Activated CD4-positive, alpha-beta T cell treated with anti-CD3 and anti-CD28 coated beads for 48 hours (primary cell): ENCODE measurements at regions not wholly inside any gene's neighbourhood (a gene's known extent, or its start where the extent isn't known, plus 50 kb on each side); places are given as distances from the start of the nearest gene placed in this dataset.

Experiments used
- DNase-seq: peaks from one replicate; pipeline ENCODE4 v3.0.0-alpha.2; 2020

DNA sequence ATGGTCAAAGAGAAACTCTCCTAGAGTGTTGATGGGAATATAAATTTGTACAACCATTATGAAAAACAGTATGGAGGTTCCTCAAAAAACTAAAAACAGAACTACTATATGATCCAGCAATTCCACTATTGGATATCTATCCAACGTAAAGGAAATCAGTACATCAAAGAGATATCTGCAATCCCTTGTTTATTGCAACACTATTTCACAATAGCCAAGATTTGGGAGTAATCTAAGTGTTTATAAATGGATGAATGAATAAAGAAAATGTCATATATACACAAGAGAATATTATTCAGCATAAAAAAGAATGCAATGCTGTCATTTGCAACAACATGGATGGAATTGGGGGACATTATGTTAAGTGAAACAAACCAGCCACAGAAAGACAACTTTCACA, 1118.1 kb upstream of the PRKX start:
- no peak for DNase-seq

DNA sequence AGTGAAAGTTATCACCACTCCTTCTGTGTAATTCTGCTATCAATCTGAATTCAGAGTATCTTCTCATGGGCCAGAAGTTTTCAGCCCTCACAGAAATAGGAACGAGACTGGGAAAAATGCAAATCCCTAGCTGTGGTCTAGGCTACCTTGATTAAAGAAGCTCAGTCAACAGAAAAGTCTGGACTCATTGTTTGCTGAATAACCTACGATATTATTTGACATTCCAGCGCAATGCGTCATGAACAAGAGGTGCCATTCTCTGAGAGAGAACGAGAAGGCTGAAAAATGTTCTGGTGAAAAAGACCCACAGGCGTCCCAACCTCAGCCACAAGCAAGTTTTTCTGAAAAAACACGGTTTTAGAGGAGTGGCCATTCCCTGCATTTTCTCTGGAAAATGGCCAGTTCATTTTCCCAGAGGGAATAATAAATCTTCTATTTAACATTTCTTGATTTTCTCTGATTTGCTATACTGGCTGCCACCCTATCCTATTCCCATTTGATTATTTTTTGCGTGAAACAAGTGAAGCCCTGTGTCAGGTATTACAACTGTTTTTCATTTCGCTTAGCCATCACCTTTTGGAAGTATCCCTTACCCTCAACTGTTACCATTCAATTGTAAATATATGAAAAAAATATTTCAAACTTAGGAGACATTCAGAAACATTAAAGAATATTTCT, 1117.6 kb upstream of the PRKX start:
- DNase-seq, result no peak

DNA sequence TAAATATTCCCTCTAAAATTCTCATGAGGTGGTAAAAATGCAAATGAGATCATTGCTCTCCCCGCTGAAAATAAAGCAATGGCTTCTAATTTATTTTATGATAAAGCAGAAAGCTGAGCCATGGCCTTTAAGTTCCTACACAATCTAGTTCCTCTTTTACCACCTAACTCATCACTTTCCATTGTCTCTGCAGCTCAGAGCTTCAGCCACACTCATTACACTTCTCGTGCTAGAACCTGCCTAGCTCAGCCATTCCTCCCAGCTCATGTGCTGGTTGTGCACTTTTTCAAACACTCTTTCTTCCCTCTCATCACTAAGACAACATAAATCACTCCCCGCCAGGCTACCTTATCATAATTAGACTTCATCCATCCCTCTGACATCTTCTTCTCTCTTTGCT, 1112.1 kb upstream of the PRKX start:
- DNase-seq, result no peak

DNA sequence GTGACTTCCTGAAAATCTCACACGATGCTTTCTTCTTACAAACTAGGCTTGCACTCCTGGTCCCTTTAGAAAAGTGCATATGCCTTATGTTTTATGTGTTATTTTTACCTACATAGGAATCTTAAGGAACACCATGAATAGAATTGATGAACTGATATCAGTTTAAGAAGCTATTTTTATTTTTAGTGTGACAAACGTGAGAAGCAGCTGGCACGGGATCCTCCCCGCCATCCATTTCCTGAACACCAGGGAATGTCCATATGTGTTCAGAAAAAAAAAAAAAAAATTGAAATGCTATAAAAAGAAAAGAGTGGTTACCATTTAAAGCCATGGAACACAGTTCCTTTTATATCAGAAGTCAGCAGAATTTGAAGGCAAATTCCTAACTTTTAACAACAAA, 1096.1 kb upstream of the PRKX start:
- no peak for DNase-seq

DNA sequence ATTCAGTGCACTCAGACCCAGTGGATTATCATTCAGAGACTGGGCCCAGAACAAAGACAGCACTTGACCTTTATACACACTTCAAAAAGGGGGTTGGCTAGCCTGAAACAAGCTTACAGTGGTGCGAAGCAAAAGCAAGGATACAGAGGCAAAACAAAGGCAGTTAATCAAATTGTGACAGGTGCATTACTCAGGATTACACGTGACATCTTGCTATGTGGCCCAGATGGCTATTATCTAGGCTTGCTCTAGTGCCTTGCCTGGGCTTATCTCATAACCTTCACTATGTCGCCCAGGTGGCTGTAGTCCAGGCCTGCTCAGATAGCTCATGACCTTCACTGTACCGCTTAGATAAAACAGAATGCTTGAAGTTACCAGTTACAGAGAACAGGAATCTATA, 1092.1 kb upstream of the PRKX start:
- no peak for DNase-seq

DNA sequence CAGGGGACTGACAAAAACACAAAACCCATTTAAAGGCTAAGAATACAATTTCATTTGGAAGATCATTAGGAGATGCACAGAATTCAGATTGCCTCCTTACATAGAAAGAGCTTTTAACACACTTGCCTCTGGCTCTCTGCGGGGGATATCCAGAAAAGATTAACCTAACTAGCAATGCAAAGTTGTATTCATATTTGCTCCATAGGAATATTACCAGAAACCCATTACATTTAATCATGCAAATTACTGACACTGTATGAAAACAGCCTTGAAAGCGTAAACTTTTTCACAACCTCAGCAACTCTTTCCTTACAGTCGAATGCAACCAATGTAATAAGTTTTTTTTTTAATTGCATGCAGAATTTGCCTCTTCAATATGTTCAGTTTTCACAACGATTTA, 1087.3 kb upstream of the PRKX start:
- no peak for DNase-seq

DNA sequence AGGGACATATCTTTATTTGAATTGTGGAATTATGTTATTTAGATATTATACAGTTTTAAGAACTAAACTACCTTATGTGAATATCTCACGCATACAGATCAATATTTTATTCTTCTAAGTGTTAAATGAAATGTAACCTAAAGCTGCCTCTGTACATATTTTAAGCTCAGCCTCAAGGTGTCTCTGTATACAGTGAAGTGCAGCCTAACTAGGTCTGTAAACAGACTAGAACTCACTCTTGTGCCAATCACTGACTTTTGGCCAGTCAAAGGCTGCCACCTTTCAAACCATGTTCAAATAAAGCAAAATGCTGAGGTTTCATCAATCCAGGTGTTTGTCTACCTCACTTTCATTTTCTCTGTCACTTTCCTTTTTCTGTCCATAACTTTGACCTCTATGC, 1074.5 kb upstream of the PRKX start:
- no peak for DNase-seq

DNA sequence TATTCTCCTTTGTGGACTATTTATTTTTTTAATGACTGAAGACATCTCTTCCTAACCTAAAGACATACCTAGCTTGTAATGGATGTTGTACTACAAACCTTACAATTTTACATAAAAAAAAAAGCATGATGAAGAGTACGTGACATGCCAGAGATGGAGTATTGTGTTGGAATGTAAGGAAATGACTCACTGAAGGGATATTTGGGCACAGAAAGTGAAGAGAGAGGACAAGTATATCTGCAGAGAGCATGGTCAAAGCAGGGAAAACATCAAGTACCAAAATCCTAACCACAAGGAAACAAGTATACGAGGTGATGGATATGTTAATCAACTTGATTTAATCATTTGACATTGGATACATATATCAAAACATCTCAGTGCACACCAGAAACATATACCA, 1051.4 kb upstream of the PRKX start:
- no peak for DNase-seq

DNA sequence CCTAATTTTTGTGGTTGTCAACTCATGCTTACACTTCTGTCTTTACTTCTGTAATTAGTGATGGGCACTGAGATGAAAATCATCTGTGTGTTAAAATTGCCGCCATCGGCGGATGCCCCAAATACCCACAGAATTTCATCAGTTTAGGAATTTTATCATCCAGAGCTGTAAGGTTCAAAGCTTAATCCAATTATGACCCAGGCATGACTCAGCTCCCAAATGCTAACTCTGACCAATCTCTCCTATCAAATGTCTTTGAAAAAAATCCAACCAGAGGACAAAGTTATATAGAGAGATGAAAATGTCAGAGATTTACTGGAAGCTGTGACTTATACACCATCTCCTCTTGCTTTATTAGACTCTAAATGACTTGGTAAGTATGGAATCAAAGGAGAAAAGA, 1048.7 kb upstream of the PRKX start:
- DNase-seq, result no peak

DNA sequence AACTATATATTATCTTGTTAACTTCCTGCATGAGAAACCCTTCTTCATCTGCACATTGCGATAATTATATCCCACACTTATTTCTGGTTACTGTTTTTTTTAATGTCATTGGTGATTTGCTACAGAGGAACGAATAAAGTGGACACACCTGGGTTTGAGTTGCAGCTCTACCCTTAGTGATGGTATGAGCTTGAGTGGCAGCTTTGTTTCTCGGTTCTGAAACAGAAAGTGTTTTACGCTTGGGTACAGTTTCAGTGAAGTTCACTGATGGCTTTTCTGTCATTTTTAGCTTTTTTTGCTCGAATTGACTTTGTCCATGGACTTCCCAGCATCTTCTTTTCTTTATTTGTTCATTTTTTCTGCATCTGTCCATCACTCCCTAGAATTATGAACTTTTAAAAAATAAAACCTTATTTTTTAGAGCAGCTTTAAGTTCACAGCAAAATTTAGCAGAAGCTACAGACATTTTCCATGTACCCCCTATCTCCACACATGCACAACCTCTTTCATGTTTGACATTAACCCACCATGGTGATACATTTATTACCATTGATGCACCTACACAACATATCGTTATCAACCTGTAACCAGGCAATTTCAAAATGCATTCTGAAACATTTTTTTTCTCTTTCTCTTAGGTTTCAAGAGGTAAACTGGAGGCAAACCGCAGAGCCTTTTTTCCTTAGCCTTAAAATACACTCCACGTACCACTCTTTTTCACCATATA, 1041.6 kb upstream of the PRKX start:
- no peak for DNase-seq

DNA sequence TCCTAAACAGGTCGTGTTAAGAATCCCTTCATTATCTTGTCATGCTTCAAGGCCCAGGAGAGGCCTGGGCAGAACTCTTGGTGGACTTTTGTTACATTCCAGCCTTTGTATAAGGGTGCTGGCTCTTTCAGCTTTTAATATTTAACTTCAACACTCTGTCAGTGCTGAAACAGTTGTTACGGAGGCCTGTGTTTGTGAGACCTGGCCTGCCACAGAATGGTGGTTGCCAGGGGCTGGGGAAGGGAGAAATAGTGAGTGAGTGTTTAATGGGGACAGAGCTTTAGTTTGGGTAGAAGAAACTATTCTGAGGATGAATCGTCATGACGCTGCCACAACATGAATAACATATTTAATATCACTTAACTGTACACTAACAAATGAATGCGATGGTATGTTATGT, 1027.6 kb upstream of the PRKX start:
- no peak for DNase-seq

DNA sequence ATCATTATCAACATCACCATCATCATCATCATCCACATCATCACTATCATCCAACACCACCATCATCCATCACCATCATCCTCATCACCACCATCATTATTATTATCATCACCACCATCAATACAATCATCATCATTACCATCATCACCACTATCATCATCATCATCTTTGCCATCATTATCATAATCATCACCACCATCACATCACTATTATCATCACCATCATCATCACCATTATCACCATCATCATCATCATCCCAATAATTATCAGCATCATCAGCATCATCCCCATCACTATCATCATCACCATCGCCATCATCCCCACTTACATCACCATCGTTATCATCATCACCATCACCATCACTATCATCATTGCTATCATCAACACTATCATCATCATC, 1021.9 kb upstream of the PRKX start:
- no peak for DNase-seq

DNA sequence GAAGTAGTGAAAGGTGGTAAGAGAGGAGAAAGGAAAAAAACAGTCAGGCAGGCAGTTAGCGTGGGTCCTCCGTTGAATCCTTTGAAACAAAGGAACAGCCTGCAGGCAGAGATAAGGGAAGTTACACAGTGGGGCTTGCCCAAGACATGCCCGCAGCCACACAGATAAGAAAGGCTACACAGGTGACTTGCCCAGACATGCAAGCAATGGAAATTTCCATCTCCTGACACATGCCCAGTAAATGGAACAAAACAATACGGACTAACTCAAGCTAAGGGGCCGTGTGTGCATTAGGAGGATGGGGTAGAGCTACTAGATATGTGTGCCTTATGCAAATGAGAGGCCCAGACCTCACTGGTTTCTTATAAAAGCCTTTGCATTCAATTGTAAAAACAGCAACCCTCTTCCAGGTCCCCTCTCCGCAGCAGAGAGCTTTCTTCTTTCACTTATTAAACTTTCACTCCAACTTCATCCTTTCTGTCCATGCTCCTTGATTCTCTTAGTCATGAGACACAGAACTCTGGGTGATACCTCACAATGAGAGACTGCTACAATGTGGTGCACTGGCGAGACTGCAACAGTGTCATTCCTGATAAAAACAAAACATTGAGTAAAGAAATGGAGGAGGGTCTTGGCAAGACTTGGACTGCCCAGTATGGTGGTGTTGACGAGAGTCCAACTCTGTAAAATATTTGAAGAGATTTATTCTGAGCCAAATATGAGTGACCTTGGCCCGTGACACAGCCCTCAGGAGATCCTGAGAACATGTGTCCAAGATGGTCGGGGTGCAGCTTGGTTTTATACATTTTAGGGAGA, 997.4 kb upstream of the PRKX start:
- no peak for DNase-seq

DNA sequence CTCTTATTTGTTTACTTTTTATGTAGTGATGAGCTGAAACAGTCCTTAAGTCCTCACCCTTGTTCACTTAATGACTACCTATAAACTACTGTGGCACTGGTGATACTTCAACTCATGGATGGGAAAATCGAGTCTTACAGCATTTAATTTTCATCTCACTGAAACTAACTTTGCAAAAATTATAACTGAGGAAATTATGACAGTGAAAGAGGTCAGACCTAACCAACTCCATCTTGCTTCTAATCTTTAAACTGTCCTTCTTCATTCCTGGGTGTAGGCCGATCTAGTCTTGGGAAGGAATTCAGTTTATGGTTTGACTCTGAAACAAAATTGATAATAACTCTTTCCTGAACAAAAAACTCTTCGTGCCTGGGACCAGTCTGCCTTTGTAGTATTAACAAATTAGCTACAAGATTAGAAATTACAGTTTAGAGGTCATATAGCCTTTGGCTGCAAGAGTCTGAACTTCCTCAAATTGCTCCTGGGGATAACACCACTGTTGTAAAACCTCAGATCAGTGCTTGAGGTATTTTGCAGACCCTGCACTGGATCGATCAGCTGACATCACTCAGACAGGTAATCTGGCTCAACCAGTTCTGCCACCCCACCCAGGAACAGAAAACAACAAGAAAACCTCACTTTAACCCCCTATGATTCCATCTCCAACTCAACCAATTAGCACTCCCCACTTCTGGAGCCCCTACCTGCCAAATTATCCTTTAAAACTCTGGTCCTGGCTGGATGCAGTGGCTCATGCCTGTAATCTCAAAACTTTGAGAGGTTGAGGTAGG, 995.7 kb upstream of the PRKX start:
- DNase-seq, result no peak

DNA sequence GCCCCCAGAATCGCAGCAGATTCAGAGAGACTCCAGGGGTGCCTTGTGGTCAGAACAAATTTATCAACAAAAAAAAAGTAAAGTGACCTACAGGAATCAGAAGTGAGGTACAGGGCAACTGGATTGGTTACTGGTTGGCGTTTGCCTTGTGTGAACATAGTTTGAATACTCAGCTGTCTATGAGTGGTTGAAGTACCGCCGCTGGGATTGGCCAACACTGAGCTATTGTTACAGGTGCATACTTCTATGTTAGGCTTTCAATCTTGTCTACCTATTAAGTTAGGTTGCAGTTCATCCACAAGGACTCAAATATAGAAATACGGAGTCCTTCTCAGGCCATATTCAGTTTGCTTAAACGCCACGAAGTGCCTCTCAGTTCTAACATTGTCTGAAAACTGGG, 993.5 kb upstream of the PRKX start:
- DNase-seq, result no peak

DNA sequence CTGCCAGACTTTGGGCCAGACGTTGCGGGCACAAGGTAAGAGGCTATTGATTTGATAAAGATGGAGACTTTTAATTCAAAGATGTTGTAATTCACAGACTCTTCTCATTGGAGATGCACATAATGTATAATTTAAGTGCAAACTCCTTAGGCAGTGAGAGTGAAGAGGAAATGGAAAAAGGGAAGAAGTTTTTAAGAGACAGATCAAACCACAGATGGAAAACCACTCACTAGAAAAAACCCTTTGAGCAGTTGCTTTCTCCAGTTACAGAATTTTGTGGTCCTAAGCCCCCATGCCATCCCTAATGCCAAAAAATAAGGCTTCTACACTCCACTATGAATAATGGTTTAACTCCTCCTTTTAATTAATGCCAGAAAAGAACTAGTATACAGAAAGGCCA, 977.1 kb upstream of the PRKX start:
- DNase-seq, result no peak

DNA sequence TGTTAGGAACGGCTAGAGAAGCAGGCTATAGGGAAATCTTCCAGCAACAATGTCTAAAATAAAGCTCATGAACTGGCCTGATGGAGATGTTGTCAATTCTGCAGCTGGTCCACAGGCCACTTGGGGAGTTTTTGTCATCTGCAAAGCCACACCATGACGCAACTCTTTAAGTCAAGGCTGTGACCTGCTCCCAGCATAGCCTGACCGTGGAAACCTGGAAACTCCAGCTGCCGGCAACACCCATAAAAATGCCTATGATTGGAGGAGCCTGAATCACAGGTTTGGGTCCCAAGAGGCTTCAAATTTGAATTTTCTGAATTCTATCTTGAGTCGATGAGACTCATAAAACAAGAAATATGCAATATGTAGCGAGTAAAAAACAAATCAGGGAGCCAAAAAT, 969.2 kb upstream of the PRKX start:
- DNase-seq, result no peak

DNA sequence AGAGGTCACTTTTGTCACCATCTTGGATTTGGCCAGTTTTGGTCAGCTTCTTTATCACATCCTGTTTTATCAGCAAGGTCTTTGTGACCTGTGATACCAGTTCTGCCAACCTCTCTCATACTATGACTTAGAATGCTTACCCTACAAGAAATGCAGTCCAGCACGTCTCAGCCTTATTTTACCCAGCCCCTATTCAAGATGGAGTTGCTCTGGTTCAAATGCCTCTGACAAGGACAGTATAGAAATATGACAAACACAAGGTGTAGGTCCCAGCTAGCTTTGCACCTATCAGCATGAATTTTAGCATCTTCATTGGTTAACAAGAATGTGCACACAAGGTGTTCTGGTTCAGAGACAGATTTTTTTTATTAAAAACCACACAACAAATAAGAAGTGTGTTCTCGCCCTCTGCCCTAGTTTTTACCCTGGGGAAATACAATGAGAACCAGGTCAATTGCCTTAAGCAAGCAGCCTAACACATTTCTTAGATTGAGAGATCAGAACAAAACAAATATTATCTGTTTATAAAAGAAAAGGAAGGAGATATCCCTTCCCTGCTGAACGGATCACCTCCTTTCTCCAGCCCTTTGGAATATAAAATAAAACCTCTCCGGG, 962.3 kb upstream of the PRKX start:
- no peak for DNase-seq

DNA sequence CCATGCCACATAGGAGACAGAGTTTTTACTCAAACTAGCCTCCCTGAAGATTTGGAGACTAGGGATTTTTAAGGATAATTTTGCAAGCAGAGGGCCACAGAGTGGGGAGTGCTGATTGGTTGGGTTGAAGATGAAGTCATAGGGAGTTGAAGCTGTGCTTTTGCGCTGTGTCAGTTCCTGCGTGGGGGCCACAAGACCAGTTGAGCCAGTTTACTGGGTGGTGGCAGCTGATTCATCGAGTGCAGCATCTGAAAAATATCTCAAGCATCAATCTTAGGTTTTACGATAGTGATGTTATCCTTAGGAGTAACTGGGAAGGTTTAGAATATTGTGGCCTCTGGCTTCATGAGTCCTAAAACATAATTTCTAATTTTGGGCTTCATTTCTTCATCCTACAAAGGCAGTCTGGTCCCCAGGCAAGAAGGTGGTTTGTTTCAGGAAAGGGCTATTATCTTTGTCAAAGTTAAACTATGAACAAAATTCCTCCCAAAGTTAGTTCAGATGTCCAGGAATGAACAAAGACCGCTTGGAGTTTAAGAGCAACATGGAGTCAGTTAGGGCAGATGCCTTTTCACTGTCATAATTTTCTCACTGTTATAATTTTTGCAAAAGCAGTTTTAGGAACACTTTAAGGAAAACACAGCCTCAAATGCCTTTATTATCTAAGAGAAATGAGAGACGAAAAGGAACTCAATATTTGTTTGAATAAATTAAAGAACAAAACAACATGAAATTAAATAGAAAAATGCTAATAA, 960.8 kb upstream of the PRKX start:
- DNase-seq, result no peak

DNA sequence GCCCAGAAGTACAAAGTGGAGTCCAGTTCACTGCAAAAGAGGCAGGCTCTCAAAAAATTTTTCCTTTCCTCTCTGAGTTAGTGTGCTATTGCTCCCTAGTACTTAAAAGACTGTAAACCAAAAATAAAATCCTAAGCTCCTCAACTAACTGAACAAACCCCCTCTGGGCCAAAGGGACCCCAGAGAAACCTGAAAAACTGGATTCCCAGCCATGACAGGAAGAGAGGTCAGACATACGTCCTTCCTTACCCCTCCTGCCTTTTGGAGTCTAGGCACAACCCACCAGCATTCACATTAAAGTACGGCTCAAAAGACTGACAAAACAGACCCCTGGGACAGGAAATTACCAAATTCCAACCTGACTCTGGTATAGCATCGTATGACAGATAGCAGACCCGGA, 957.9 kb upstream of the PRKX start:
- DNase-seq, result no peak

DNA sequence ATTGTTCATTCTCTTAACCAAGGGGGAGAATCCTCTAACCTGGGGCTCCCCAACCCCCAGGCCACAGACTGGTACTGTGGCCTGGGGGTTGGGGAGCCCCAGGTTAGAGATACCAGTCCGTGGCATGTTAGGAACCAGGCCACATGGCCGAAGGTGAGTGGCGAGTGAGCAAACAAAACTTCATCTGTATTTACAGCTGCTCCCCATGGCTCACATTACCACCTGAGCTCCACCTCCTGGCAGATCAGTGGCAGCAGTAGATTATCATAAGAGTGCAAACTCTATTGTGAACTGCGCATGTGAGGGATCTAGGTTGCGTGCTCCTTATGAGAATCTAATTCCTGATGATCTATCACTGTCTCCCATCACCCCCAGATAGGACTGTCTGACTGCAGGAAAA, 957.2 kb upstream of the PRKX start:
- DNase-seq, result no peak
